ENCODE measurements at regions not wholly inside any gene's neighbourhood (a gene's known extent, or its start where the extent isn't known, plus 50 kb on each side); places are given as distances from the start of the nearest gene placed in this dataset.

DNA sequence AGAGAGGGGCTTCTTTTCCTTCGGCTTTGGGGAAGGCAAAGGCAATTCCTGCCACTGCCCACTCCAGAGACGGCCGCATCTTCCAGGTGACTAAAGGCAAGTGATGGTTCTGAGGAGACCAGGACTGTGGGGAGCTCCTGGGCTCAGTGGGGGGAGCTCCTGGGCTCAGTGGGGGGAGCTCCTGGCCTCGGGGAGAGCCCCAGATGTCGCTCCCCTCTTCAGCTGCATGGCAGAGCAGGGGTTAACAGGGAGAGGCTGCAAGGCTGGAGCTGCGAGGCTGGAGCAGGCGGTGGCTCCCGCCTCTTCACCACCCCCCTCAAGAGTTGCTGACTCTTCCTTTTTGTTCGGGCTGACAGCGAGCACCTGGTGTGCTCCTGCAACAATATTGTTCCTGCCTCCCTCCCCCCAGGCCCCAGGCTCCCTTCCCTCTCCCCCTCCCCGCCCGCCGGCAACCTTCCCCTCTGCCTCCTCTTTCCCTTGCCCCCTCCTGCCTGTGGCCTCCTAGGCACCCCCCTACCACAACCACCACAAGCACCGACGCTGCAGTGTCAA is 56.3 kb upstream of the LBX1 start:
- CTCF ChIA-PET = interaction anchor here (1.1 to 9.8 kb wide), 3 partner anchors 11 to 71 kb away, joined by 3 to 72 read pairs (median 9); no protein-coding TSS in a partner anchor
- H3K4me3 ChIP-seq (ENCODE audit: low read depth, low read length) = no peak overlapping the region
- POLR2A ChIA-PET = no interaction called here

DNA sequence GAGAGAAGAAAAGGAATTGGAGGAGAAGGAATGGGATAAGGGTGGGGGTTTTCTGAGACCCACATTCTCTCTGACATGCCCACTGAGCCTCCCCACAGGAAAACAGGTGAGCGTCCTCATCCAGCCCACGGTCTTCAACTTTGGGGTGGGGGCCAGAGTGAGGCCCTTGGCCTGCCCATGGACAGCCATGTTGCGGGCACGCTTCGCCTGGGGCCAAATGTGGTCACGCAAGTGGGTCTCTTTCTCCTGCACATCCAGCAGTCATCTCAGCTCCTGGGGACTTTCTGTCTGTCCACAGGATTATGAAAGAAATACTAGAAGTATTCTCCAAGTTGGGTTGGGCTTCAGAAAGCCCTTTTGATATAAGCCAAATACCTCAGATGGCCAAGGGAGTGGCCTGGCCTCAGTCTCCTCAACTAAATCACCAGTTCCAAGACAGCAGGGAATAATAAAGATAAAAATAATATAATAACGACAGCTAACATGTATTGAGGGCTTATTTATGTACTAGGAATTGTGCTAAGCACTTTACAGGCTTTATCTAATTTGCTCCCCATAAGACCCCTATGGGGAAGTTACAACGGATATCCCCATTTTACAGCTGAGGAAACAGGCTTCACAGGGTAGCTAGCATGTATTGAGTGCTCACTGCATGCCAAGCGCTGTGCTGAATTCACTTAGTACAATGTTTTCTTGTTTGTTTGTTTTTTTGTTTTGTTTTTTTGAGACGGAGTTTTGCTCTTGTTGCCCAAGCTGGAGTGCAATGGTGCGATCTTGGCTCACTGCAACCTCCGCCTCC is 57.2 kb upstream of the LBX1 start:
- POLR2A ChIA-PET = no interaction called here
- CTCF ChIA-PET = interaction anchor here (1.4 to 9.8 kb wide), 5 partner anchors 12 to 157 kb away, joined by 3 to 72 read pairs (median 22); no protein-coding TSS in a partner anchor
- H3K4me3 ChIP-seq (ENCODE audit: low read depth, low read length) = no peak overlapping the region
- DNase-seq (ENCODE audit: low read depth, low spot score) = no peak
- TF ChIP-seq, protein P1, sequence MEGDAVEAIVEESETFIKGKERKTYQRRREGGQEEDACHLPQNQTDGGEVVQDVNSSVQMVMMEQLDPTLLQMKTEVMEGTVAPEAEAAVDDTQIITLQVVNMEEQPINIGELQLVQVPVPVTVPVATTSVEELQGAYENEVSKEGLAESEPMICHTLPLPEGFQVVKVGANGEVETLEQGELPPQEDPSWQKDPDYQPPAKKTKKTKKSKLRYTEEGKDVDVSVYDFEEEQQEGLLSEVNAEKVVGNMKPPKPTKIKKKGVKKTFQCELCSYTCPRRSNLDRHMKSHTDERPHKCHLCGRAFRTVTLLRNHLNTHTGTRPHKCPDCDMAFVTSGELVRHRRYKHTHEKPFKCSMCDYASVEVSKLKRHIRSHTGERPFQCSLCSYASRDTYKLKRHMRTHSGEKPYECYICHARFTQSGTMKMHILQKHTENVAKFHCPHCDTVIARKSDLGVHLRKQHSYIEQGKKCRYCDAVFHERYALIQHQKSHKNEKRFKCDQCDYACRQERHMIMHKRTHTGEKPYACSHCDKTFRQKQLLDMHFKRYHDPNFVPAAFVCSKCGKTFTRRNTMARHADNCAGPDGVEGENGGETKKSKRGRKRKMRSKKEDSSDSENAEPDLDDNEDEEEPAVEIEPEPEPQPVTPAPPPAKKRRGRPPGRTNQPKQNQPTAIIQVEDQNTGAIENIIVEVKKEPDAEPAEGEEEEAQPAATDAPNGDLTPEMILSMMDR (IDR thresholded peaks at IDR 0.05; ENCODE audit: insufficient read depth, low read length, missing control alignments) = no peak

More for the DNA sequence above, 56.3 kb upstream of the LBX1 start:
- TF ChIP-seq, protein P1 (IDR thresholded peaks at IDR 0.05; ENCODE audit: insufficient read depth, low read length, missing control alignments) = no peak
- no peak for DNase-seq (ENCODE audit: low read depth, low spot score)

DNA sequence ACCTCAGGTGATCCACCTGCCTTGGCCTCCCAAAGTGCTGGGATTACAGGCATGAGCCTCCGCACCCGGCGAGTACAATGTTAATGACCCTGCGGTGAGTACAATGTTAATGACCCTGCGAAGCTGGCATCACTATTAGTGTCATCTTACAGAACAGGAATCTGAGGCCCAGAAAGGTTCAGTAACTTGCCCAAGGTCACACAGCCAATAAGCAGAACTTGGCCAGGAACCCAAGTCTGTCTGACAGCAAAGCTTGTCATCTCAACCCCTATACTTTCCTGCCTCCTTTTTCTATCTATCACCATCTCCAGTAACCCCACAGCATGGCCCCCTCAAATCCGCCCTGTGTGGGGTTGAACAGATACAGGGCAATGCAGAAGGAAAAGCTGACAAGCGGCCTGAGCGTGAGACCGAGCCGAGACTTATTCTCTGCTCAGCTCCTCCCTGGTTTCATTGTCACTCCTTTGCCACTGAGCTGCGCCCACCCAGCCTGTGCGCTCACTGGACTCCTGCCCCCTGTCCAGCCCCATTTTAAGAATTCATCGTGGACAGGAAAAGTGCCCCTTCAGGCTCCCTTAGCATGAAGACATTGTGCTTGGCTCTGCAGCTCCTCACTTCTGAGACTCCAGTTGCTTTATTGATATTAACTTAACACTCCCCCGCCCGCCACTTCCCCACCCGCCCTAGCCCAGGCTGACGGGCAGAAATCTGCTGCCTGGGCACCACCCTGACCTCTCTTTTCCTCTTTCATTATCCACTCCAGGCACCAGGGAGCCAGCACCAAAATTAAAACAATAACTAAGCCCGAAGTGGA is 58.1 kb upstream of the LBX1 start:
- H3K4me3 ChIP-seq (ENCODE audit: low read depth, low read length) = no peak overlapping the region
- ChIA-PET POLR2A (no interaction called here), CTCF (interaction anchor here (0.8 to 9.8 kb wide), 11 partner anchors 8 to 283 kb away, joined by 3 to 72 read pairs (median 6); no protein-coding TSS in a partner anchor)
- no peak for DNase-seq (ENCODE audit: low read depth, low spot score)
- TF ChIP-seq, protein P1 (IDR thresholded peaks at IDR 0.05; ENCODE audit: insufficient read depth, low read length, missing control alignments) = no peak

DNA sequence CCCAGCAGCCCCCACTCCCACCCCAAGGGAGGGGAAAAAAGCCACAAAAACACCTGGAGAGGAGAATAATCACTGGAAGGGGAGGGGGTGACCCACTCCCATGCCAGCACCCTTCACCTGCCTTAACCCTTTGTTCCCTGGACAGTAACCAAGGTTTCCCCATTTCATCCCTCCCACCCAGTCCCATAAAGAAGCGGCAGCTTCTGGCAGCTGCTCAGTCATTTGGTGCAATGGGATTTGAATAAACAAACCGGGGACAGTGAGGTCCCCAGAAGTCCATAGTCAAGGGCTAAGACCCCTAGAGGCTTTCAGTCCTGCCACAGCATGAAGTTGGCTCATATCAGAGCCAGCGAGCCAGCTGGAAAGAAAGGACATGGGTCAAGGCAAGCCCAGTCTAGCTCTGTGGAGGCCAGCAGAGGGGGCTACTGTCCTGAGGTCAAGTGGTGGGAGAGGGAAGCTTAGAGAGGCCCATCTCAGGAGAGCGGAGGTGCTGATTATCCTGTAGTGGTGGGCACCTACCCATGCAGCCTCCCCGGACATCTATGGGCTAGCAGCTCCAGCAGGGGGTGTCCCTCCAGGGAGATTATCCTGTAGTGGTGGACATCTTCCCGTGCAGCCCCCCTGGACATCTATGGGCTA is 58.9 kb upstream of the LBX1 start:
- POLR2A ChIA-PET = no interaction called here
- no peak for DNase-seq (ENCODE audit: low read depth, low spot score)
- TF ChIP-seq, protein P1 (IDR thresholded peaks at IDR 0.05; ENCODE audit: insufficient read depth, low read length, missing control alignments) = peak; percentile 43
- H3K4me3 ChIP-seq (ENCODE audit: low read depth, low read length) = no peak overlapping the region
- CTCF ChIA-PET = interaction anchor here (0.8 to 9.8 kb wide), 10 partner anchors 9 to 282 kb away, joined by 3 to 72 read pairs (median 9); no protein-coding TSS in a partner anchor

DNA sequence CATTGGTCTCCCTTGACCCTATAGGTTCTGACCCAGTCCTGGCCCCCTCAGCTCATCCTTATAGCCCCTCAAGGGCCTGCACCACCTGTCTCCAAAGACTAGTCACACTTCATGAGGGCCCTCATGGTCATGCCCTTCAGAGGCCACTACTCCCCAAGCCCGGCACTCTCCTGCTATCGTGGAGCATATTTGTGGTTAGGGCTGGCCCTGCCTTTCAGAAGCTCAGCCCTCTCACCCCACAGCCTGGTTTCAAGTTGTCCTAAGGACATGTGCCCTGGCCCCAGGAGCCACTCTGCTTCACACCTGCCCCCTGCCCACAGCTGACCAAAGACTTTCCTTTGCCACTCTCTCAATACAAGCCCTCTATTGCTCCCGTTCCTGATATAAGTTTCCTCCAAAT is 60.3 kb upstream of the LBX1 start:
- DNase-seq (ENCODE audit: low read depth, low spot score) = no peak
- no peak overlapping the region for H3K4me3 ChIP-seq (ENCODE audit: low read depth, low read length)
- TF ChIP-seq, protein P1 (IDR thresholded peaks at IDR 0.05; ENCODE audit: insufficient read depth, low read length, missing control alignments) = no peak
- ChIA-PET POLR2A (no interaction called here), CTCF (interaction anchor here (0.7 to 9.8 kb wide), 13 partner anchors 7 to 281 kb away, joined by 3 to 72 read pairs (median 8); no protein-coding TSS in a partner anchor)

All from AG04449 (cell line).